Astrocyte (in vitro differentiated cells and primary cell): ENCODE measurements at regions not wholly inside any gene's neighbourhood (a gene's known extent, or its start where the extent isn't known, plus 50 kb on each side); places are given as distances from the start of the nearest gene placed in this dataset.

Experiments used
- EZH2 ChIP-seq: IDR thresholded peaks from 2 replicates; pipeline ENCODE4 v1.6.1; 2012; ENCODE audit warnings: mild to moderate bottlenecking, low read length, inconsistent platforms; ENCODE audit not compliant: insufficient read depth
- TF ChIP-seq, protein P1 (sequence below): IDR thresholded peaks from 2 replicates; pipeline ENCODE4 v1.5.1; 2011; ENCODE audit warnings: low read depth, mild to moderate bottlenecking, inconsistent platforms, low read length, moderate library complexity; ENCODE audit not compliant: insufficient read depth

DNA sequence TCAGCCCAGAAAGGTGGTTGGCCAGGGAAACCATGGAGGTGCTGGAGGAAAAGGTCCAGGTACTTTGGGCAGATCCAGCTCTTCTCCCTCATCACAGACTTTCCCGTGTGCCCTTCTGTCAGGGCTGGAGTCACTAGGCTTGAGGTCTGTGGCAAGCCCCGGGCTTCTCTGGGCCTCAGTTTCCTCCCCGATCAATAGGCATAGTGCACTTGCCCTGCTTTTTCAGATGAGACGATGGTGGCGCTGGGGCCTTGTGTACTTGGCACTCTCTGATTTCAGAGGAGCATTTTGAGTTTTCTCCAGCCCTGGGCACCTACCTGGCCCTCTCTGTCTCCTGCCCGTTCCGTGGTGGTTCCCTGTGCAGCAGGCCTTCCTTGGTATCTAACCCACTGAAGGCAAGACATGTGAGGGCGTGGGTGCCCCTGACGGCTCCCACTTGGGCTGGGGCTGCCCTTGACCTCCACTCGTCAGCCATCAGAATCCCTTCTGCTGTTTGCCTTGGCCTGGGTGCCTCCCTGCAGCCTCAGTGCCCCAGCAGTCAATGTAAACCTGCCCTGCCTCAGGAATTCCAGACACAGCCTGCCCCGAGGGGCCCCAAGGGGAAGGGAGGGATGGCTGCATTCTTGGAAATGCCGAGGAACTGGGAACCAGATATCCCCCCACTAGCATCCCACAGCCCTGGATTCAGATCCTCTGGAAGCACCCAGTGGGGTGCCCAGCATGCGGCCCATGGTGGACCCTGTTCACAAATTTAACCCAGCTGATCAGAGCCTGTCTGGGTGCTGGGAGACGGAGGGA, 66.3 kb upstream of the COL5A1 start:
- TF ChIP-seq, protein P1, sequence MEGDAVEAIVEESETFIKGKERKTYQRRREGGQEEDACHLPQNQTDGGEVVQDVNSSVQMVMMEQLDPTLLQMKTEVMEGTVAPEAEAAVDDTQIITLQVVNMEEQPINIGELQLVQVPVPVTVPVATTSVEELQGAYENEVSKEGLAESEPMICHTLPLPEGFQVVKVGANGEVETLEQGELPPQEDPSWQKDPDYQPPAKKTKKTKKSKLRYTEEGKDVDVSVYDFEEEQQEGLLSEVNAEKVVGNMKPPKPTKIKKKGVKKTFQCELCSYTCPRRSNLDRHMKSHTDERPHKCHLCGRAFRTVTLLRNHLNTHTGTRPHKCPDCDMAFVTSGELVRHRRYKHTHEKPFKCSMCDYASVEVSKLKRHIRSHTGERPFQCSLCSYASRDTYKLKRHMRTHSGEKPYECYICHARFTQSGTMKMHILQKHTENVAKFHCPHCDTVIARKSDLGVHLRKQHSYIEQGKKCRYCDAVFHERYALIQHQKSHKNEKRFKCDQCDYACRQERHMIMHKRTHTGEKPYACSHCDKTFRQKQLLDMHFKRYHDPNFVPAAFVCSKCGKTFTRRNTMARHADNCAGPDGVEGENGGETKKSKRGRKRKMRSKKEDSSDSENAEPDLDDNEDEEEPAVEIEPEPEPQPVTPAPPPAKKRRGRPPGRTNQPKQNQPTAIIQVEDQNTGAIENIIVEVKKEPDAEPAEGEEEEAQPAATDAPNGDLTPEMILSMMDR = no peak
- TF ChIP-seq EZH2 = no peak
